Osteoblast (primary cell): ENCODE measurements at regions not wholly inside any gene's neighbourhood (a gene's known extent, or its start where the extent isn't known, plus 50 kb on each side); places are given as distances from the start of the nearest gene placed in this dataset.

Source experiments
- DNase-seq: peaks from one replicate; pipeline ENCODE4 v3.0.0; 2011; ENCODE audit warnings: low spot score, mixed read lengths; ENCODE audit not compliant: insufficient read length; ENCODE audit errors: missing footprints
- H2AFZ ChIP-seq: 2 replicates; pipeline ENCODE4 v1.6.0; 2011; ENCODE audit warnings: mild to moderate bottlenecking, low read length
- H3K27ac ChIP-seq: 2 replicates; pipeline ENCODE4 v1.5.1; 2011; ENCODE audit warnings: mild to moderate bottlenecking, low read depth, low read length, moderate library complexity
- H3K27me3 ChIP-seq: 2 replicates; pipeline ENCODE4 v1.6.0; 2012; ENCODE audit warnings: mild to moderate bottlenecking, control low read depth, inconsistent platforms, low read length, moderate library complexity; ENCODE audit not compliant: insufficient read depth
- H3K36me3 ChIP-seq: 2 replicates; pipeline ENCODE4 v1.5.1; 2011; ENCODE audit warnings: mild to moderate bottlenecking, low read length, control low read depth, moderate library complexity; ENCODE audit not compliant: insufficient read depth
- H3K4me1 ChIP-seq: 2 replicates; pipeline ENCODE4 v1.5.1; 2011; ENCODE audit warnings: mild to moderate bottlenecking, low read length, control low read depth, moderate library complexity; ENCODE audit not compliant: insufficient read depth
- H3K4me2 ChIP-seq: 2 replicates; pipeline ENCODE4 v1.6.0; 2011; ENCODE audit warnings: mild to moderate bottlenecking, low read length; ENCODE audit not compliant: insufficient read depth
- H3K4me3 ChIP-seq: fragments of 200-600 bp; sonication (generic); 3 replicates; pipeline ENCODE4 v1.5.1; 2012; ENCODE audit warnings: mild to moderate bottlenecking, low read length, inconsistent platforms; ENCODE audit not compliant: insufficient read depth
- H3K79me2 ChIP-seq: 2 replicates; pipeline ENCODE4 v1.6.0; 2012; ENCODE audit warnings: mild to moderate bottlenecking, low read length, control low read depth, inconsistent platforms; ENCODE audit not compliant: insufficient read depth
- H3K9me3 ChIP-seq: 2 replicates; pipeline ENCODE4 v1.5.1; 2011; ENCODE audit warnings: low read depth, low read length, control low read depth
- H4K20me1 ChIP-seq: 2 replicates; pipeline ENCODE4 v1.6.0; 2012; ENCODE audit warnings: mild to moderate bottlenecking, low read length, control low read depth; ENCODE audit not compliant: insufficient read depth
- CTCF ChIP-seq: IDR thresholded peaks from 2 replicates; pipeline ENCODE4 v1.5.1; 2011; ENCODE audit warnings: mild to moderate bottlenecking, low read depth, low read length, moderate library complexity; ENCODE audit errors: extremely low read depth

- Histone ChIP-seq H4K20me1 (no peaks in the 10 kb centered on the region), H3K4me2 (no peak overlapping the region), H3K4me1 (no peaks in the 10 kb centered on the region), H3K9me3 (peaks cover 3% of the 10 kb centered on the region), H3K27ac (no peak overlapping the region), H3K27me3 (no peaks in the 10 kb centered on the region), H3K4me3 (no peak overlapping the region), H3K36me3 (no peaks in the 10 kb centered on the region), H2AFZ (no peak overlapping the region), H3K79me2 (no peaks in the 10 kb centered on the region)
- DNase-seq, result no peak
- no peak for TF ChIP-seq CTCF
Observed at GRCh38 chr3:20846832-20847231, 660.8 kb upstream of the SGO1 start.

- H3K36me3 ChIP-seq, result no peaks in the 10 kb centered on the region
- no peaks in the 10 kb centered on the region for H4K20me1 ChIP-seq
- no peak for TF ChIP-seq CTCF
- H3K27ac ChIP-seq, result no peak overlapping the region
- peaks cover 3% of the 10 kb centered on the region for H3K9me3 ChIP-seq
- H3K27me3 ChIP-seq, result no peaks in the 10 kb centered on the region
- H3K4me1 ChIP-seq, result no peaks in the 10 kb centered on the region
- no peak overlapping the region for H2AFZ ChIP-seq
- no peak overlapping the region for H3K4me3 ChIP-seq
- no peak overlapping the region for H3K4me2 ChIP-seq
- DNase-seq, result no peak
- no peaks in the 10 kb centered on the region for H3K79me2 ChIP-seq
Observed at GRCh38 chr3:20846066-20846465, 660.1 kb upstream of the SGO1 start.

- Histone ChIP-seq H3K9me3 (peaks cover 3% of the 10 kb centered on the region), H4K20me1 (no peaks in the 10 kb centered on the region), H3K79me2 (no peaks in the 10 kb centered on the region), H3K4me2 (no peak overlapping the region), H3K27ac (no peak overlapping the region), H3K4me1 (no peaks in the 10 kb centered on the region), H2AFZ (no peak overlapping the region), H3K4me3 (no peak overlapping the region), H3K36me3 (no peaks in the 10 kb centered on the region), H3K27me3 (no peaks in the 10 kb centered on the region)
- no peak for DNase-seq
- TF ChIP-seq CTCF, result no peak
Observed at GRCh38 chr3:20844851-20845250, 658.8 kb upstream of the SGO1 start.

GRCh38 chr3:20842594-20843436, 656.8 kb upstream of the SGO1 start:
- no peak overlapping the region for H3K4me3 ChIP-seq
- no peaks in the 10 kb centered on the region for H3K4me1 ChIP-seq
- no peaks in the 10 kb centered on the region for H4K20me1 ChIP-seq
- TF ChIP-seq CTCF, result no peak
- H2AFZ ChIP-seq, result no peak overlapping the region
- peaks cover 3% of the 10 kb centered on the region for H3K9me3 ChIP-seq
- H3K36me3 ChIP-seq, result no peaks in the 10 kb centered on the region
- no peak overlapping the region for H3K4me2 ChIP-seq
- DNase-seq, result no peak
- H3K27me3 ChIP-seq, result no peaks in the 10 kb centered on the region
- H3K27ac ChIP-seq, result no peak overlapping the region
- no peaks in the 10 kb centered on the region for H3K79me2 ChIP-seq
